ENCODE measurements at regions not wholly inside any gene's neighbourhood (a gene's known extent, or its start where the extent isn't known, plus 50 kb on each side); places are given as distances from the start of the nearest gene placed in this dataset.

DNA sequence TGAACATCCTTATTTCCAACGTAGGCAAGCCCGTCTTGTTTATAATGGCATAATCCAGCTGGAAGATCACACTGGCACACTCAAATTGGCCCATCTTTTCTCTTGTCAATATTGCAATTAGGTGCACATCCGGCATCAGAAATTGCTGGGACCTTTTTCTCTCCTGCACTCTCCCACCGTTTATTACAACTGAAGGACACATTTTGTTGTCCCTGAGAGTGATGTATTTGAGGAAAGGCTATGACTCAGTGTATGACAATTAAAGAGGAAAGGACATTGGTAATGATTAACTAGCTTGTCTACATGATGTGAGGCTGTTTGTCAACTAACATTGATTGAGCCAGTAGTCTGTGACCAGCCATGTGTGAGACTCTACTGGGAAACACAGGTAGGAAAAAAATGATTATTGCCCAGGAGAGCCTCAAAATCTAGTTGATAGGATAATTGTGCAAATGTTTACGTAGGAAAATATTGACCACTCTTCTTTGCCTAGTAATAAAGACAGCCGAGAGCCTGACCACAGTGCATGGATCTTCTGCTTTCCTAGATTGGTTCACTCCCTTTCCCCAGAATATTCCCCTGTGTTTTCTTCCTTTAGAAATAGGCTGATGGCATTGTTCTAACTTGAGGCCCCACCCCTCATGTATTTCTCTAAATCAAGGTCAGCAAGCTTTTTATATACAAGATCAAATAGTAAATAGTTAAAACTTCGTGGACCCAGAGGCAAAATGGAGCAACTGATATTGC lies 230.0 kb upstream of the BTBD3 start:
- no peak overlapping the region for H3K4me3 ChIP-seq (ENCODE audit: low read depth, low read length)
- no peak for DNase-seq (ENCODE audit: low read depth)
- TF ChIP-seq, protein P1, sequence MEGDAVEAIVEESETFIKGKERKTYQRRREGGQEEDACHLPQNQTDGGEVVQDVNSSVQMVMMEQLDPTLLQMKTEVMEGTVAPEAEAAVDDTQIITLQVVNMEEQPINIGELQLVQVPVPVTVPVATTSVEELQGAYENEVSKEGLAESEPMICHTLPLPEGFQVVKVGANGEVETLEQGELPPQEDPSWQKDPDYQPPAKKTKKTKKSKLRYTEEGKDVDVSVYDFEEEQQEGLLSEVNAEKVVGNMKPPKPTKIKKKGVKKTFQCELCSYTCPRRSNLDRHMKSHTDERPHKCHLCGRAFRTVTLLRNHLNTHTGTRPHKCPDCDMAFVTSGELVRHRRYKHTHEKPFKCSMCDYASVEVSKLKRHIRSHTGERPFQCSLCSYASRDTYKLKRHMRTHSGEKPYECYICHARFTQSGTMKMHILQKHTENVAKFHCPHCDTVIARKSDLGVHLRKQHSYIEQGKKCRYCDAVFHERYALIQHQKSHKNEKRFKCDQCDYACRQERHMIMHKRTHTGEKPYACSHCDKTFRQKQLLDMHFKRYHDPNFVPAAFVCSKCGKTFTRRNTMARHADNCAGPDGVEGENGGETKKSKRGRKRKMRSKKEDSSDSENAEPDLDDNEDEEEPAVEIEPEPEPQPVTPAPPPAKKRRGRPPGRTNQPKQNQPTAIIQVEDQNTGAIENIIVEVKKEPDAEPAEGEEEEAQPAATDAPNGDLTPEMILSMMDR (IDR thresholded peaks at IDR 0.05; ENCODE audit: control insufficient read depth, extremely low read depth, insufficient read depth): no peak

DNA sequence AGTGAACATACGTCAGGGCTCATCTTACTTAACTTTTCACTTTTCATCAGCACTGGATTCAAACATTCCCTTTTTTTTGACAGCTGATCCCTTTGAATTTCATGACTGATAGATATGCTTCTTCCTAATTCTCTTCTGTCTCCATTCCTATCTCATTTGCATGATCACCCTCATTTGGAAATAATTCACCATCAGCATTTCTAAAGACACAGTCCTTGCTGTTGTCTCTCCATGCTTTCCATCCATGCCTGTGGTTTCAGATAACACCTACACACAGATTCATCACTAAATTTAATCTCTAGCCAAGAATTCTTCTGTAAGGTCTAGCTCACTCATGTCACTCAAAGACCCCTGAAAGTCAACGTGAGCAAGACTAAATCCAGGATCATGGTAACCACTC lies 228.4 kb upstream of the BTBD3 start:
- H3K4me3 ChIP-seq (ENCODE audit: low read depth, low read length): no peak overlapping the region
- no peak for DNase-seq (ENCODE audit: low read depth)
- TF ChIP-seq, protein P1 (IDR thresholded peaks at IDR 0.05; ENCODE audit: control insufficient read depth, extremely low read depth, insufficient read depth): no peak

DNA sequence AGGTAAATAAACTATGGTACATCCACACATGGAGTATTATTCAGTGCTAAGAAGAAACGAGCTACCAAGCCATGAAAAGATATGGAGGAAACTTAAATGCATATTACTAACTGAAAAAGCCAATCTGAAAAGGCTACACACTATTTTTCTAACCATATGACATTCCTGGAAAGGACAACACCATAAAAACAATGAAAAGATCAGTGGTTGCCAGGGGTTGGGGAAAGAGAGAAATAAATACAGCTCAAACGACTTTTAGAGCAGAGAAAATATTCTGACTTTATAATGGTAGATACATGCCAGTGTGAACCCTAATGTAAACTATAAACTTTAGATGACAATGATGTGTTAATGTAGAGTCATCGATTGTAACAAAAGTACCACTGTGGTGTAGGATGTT lies 225.9 kb upstream of the BTBD3 start:
- no peak for DNase-seq (ENCODE audit: low read depth)
- no peak overlapping the region for H3K4me3 ChIP-seq (ENCODE audit: low read depth, low read length)
- TF ChIP-seq, protein P1 (IDR thresholded peaks at IDR 0.05; ENCODE audit: control insufficient read depth, extremely low read depth, insufficient read depth): no peak

DNA sequence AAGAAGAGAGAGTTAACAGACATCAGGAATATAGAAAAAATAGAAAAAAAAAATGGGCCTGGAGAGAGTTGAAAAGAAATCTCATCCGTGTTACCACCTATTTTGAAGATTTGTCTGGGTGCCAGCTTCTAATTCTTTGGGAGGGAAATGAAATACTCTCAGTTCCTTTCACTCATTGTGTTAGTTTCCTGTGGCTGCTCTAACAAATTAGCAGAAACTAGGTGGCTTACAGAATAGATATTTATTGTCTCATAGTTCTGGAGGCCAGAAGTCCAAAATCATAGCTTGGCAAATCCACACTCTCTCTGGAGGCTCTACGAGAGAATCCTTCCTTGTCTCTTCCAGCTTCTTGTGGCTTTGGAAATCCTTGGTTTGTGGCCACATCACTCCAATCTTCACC lies 225.1 kb upstream of the BTBD3 start:
- no peak for DNase-seq (ENCODE audit: low read depth)
- no peak overlapping the region for H3K4me3 ChIP-seq (ENCODE audit: low read depth, low read length)
- TF ChIP-seq, protein P1 (IDR thresholded peaks at IDR 0.05; ENCODE audit: control insufficient read depth, extremely low read depth, insufficient read depth): no peak

DNA sequence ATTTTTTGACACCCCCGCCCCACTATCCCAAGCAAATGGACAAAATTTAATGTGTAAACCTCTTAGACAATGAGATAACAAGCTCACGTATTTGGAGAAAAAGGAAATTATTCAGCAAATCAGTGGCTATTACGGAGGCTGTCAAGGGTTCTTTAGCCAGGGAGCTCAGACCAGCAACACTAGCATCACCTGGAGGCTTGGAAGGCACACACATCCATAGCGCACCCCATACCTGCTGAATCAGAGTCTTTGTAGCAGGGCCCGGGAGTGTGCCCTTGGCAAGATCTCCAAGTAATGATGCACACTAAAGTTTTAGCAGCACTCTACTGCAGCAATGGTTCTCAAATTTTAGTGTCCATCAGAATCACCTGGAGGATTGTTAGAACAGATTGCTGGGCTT lies 223.2 kb upstream of the BTBD3 start:
- H3K4me3 ChIP-seq (ENCODE audit: low read depth, low read length): no peak overlapping the region
- TF ChIP-seq, protein P1 (IDR thresholded peaks at IDR 0.05; ENCODE audit: control insufficient read depth, extremely low read depth, insufficient read depth): no peak
- DNase-seq (ENCODE audit: low read depth): no peak

DNA sequence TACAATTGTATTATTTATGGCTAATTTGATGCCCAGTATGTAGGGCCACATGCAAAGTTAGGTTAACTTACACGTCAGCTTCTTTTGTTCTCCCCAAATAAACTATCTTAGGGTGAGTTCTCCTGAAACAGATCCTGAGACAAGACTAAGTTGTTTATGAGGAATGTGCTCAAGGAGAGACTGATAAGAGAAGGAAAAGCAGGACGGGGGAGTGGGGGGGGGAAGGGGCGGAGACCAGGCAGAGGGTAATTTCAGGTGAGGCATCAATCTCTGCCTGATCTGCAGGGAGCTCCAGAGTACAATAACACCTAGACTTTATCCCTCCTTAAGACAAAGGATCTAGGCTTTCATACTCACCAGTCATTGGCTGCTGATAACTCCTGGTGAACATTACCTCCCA lies 220.6 kb upstream of the BTBD3 start:
- DNase-seq (ENCODE audit: low read depth): no peak
- TF ChIP-seq, protein P1 (IDR thresholded peaks at IDR 0.05; ENCODE audit: control insufficient read depth, extremely low read depth, insufficient read depth): no peak

DNA sequence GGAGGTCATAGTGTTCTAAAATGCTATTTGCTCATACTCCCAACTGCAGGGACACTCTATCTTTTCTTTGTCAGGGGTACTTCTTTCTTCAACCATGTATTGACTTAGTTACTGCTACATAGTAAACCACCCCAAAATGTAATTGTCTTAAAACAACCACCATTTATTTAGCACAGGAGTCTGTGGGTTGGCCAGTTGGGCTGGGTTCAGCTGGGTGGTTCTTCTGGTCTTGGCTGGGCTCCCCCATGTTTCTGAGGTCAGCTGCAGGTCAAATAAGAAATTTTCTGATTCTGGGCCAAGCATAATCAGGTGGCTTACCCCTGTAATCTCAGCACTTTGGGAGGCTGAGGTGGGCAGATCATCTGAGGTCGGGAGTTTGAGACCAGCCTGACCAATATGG lies 220.0 kb upstream of the BTBD3 start:
- TF ChIP-seq, protein P1 (IDR thresholded peaks at IDR 0.05; ENCODE audit: control insufficient read depth, extremely low read depth, insufficient read depth): no peak
- H3K4me3 ChIP-seq (ENCODE audit: low read depth, low read length): no peak overlapping the region
- DNase-seq (ENCODE audit: low read depth): no peak

More for the DNA sequence above, 220.6 kb upstream of the BTBD3 start:
- no peak overlapping the region for H3K4me3 ChIP-seq (ENCODE audit: low read depth, low read length)

Data from LNCaP clone FGC (cell line).